Dedifferentiated amniotic fluid mesenchymal stem cell (primary cell): ENCODE measurements at regions not wholly inside any gene's neighbourhood (a gene's known extent, or its start where the extent isn't known, plus 50 kb on each side); places are given as distances from the start of the nearest gene placed in this dataset.
"Not testable (repeated sequence)": the region's sequence is repeated elsewhere in the genome, so short reads cannot be mapped to it uniquely, and the experiment has no call there.

Experiments used
- DNase-seq: peaks from one replicate; pipeline ENCODE4 v3.0.0-alpha.2; 2016; ENCODE audit errors: extremely low spot score

DNA sequence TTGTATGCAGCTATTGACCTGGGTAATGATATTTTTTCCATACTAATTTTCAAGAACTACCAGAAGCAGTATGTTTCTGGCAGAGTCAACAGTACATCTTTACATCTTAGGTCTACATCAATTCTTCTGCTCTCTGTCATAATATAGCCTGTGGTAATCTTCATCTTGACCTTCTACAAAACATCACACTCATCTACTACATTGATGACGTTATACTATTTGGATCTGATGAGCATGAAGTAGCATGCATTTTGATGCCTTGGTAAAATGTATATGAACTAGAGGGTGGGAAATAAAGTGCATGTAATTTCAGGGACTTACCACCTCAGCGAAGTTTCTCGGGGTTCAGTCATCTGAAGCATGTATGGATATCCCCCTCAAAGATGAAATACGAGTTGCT lies 629.7 kb upstream of the SGCD start:
- no peak for DNase-seq

GRCh38 chr5:155699385-155699784 lies 627.6 kb upstream of the SGCD start:
- no peak for DNase-seq

DNA sequence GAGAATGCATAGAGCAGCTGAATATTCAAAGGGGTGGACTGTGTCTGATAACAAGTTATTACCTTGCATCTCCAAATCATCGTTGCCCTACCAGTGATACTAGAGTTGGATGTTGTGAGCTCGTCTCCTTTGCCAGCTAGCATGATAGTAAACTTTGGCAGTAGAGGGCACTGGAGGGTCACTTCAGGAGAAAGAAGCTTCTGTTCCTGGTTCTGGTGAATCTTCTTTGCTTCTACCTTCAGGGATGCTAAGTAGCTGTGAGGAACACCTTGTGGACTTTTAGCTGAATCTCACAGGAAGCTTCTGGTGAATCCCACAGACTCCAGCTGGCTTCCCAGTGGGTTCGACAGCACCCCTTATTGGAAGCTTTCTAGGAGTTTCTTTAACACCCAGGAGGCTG lies 626.6 kb upstream of the SGCD start:
- no peak for DNase-seq

DNA sequence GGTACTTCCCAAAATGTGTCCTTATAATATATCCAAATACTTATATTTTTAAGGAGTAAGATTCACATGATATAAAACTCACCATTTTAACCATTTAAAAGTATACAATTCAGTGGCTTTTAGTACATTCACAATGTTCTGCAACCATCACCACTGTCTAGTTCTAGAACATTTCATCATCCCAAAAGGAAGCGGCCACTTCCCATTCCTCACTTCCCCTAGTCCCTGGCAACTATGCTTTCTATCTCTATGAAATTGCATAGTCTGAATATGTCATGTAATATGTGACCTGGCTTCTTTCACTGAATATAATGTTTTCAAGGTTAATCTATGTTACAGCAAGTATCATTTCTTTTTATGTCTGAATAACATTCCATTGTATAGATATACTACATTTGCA lies 615.1 kb upstream of the SGCD start:
- DNase-seq = no peak

DNA sequence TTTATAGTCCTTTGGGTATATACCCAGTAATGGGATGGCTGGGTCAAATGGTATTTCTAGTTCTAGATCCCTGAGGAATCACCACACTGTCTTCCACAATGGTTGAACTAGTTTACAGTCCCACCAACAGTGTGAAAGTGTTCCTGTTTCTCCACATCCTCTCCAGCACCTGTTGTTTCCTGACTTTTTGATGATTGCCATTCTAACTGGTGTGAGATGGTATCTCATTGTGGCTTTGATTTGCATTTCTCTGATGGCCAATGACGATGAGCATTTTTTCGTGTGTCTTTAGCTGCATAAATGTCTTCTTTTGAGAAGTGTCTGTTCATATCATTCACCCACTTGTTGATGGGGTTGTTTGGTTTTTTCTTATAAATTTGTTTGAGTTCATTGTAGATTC lies 612.5 kb upstream of the SGCD start:
- not testable (repeated sequence) for DNase-seq

DNA sequence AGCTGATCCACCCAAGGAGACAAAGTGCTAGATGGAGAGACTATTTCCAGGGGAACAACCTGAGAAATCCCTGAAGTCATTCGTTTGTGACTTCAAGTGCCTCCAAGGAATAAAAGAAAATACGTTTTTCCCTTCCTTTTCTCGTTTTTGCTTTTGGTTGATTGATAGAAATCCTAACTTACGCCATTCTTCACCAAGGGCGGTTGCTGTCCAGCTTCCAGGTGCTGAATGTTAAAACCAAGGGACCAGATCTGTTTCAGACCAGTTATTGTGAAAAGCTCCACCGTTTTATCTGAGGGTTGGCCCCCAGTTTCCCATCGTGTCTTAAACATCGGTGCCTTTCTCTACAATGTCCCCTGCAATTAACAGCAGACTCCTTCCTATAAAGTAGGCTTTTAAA lies 600.7 kb upstream of the SGCD start:
- DNase-seq = peak; percentile 35

GRCh38 chr5:155727512-155728145 lies 599.3 kb upstream of the SGCD start:
- DNase-seq = no peak

DNA sequence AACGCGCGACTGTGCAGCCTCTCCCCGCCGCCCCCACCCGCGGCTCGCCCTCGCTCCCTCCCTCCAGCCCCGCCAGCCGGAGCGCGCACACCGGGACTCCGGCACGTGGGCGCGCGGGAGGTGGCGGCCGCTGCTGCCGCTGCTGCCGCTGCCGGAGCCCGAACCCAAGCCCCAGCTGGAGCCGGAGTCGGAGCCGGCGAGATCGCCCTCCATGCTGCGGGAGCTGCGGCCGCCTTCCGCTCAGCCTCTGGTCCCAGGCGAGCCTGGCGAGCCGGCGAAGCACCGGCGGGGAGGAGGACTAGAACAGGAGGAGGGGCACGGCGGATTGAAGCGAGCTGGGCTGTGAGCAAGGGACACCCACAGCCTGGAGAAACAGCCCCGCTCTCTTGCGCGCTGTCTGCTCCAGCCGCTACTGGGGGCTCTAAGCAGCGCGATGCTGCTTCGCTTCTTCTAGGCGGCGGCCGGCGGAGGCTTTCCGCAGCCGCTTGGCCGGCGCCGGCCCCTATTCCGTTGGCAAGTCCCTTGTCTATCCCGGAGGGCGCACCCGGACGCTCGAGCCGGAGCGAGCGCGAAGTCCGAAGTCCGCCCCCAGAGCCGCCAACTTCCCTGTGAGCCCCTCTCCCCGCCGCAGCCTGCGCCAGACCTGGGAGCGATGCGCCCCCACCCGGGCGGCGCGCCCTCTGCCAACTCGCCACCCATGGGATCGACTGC lies 598.7 kb upstream of the SGCD start:
- peak; percentile 54 for DNase-seq

- no peak for DNase-seq
Observed at GRCh38 chr5:155728857-155729683, 597.9 kb upstream of the SGCD start.

- DNase-seq = no peak
Observed at GRCh38 chr5:155729684-155730059, 597.3 kb upstream of the SGCD start.

GRCh38 chr5:155732587-155733376 lies 594.2 kb upstream of the SGCD start:
- DNase-seq = no peak

GRCh38 chr5:155733935-155734334 lies 593.0 kb upstream of the SGCD start:
- DNase-seq = no peak

DNA sequence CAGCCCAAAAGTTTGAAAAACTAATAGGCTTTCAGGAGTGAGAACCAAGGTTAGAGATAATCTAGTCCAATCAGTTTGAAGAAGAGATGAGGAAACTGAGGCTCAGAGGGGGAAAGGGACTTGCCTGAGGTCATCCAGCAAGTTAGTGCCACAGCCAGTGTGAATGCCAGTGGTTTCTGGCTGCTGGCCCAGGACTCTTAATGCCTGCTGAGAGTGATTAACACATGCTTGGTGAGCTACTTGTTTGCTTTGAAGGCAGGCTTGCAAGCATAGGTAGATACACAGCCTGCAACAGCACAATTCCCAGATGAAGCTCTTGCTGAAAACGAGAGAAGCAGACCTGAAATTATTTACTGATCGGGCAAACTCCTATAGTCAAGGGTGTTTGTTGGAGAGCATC lies 591.6 kb upstream of the SGCD start:
- DNase-seq = no peak

GRCh38 chr5:155738616-155739015 lies 588.3 kb upstream of the SGCD start:
- no peak for DNase-seq

DNA sequence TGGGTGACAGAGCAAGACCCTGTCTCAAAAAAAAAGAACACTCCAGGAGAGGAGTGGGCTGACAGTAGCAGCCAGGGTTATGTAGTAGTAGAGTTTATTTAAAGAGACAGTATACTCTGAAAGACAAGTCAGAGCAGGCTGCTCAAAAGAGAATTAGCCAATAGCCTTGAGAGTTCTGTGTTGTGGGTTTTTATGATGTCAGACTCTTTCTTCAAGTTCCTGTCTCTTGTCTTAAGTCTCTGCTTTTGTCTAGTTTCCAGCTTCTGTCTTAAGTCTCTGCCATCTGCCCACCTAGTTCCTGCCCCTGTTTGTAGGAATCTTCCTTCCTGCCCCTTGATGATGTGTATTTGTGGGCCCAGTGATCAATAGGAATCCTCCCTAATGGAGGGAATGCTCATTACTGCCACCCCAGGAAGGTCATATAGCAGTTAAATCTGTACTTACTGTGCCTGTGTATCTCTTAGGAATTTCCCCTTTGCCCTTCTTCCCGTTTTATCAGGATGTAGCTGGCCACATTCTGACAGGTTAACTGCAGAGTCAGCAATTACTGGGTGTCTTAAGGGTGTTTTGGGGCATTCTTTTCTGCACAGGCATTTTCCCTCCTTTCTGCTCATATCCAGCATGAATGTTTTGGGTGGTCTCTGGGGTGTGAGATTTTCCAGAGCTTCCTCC lies 580.5 kb upstream of the SGCD start:
- DNase-seq = no peak

DNA sequence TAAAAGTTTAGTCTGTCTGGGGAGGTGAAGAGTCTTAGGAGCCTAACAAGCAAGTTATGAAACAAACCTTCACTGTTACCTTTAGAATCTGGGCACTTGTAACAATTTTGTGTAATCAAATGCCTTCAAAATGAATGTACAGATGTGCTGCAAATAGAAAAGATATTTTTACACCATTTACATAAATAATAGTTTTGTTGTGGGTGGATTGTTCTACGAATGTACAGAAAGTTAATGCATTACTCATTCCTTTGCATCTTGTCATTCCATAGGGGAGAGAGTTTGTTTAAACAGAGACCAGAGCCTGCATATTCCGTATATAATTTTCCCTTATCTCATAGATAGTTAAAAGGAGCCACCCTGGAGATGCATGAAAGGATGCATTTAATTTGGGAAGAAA lies 576.9 kb upstream of the SGCD start:
- DNase-seq = no peak

GRCh38 chr5:155750571-155750970 lies 576.4 kb upstream of the SGCD start:
- no peak for DNase-seq

DNA sequence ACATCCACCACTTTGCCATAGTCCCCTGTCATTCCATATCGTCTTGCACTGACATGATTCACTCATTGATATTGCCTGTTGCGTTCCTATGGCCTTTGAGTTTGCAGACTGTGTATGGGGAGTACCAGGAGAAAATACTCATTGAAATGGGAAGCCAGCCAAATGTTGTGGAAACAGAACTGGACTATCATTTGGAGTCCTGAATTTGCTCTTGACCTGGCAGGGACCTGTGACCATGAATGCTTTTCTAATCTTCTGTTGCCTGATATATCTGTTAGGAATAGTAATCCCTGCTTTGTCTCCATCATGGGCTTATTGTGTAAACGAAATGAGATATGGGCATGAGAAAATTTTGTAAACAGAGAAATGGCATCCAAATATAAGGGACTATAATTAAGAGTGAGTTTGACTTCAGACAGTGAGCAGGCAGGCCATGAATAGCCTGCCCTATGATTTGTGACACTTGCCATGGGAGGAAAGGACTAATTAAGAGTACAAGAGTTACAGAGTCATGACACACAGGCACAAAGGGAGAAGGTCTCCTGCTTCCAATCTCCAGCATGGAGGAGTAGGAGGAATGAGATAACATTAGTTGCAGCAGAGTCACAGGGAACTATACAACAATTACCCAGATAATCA lies 572.9 kb upstream of the SGCD start:
- DNase-seq = no peak

GRCh38 chr5:155759252-155759651 lies 567.7 kb upstream of the SGCD start:
- no peak for DNase-seq

- no peak for DNase-seq
Observed at GRCh38 chr5:155759984-155760383, 567.0 kb upstream of the SGCD start.

DNA sequence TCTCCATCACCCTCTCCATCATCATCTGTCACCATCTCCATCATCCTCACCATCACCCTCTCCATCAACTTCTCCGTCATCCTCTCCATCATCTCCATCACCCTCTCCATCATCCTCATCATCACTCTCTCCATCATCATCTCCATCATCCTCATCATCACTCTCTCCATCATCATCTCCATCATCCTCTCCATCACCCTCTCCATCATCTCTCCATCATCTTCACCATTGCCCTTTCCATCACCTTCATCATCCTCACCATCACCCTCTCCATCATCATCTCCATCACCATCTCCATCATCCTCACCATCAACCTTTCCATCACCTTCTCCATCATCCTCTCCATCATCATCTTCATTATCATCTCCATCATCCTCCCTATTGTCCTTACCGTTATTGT lies 565.5 kb upstream of the SGCD start:
- DNase-seq = no peak
